SJCRH30 (cell line): ENCODE measurements at regions not wholly inside any gene's neighbourhood (a gene's known extent, or its start where the extent isn't known, plus 50 kb on each side); places are given as distances from the start of the nearest gene placed in this dataset.
A peak's percentile ranks its signal among the peaks of the same experiment; 100 is the strongest.

Source experiments
- DNase-seq, 2 experiments: peaks; one replicate each; pipeline ENCODE4 v3.0.0-alpha.2; 2015 to 2020
- H3K27ac ChIP-seq: fragments of 250-450 bp; sonication (Bioruptor Pico); 2 replicates; pipeline ENCODE4 v1.5.1; 2020; ENCODE audit warnings: mild to moderate bottlenecking, moderate library complexity
- H3K27me3 ChIP-seq: fragments of 250-450 bp; sonication (Bioruptor Pico); 2 replicates; pipeline ENCODE4 v1.5.1; 2020; ENCODE audit warnings: mild to moderate bottlenecking, moderate library complexity
- H3K36me3 ChIP-seq: fragments of 250-450 bp; sonication (Bioruptor Pico); 2 replicates; pipeline ENCODE4 v1.5.1; 2020; ENCODE audit warnings: mild to moderate bottlenecking, moderate library complexity
- H3K4me1 ChIP-seq: fragments of 250-450 bp; sonication (Bioruptor Pico); 2 replicates; pipeline ENCODE4 v1.5.1; 2020; ENCODE audit warnings: mild to moderate bottlenecking, moderate library complexity
- H3K4me3 ChIP-seq: fragments of 250-450 bp; sonication (Bioruptor Pico); 2 replicates; pipeline ENCODE4 v1.5.1; 2020; ENCODE audit warnings: mild to moderate bottlenecking, moderate library complexity
- H3K9me3 ChIP-seq: fragments of 250-450 bp; sonication (Bioruptor Pico); replicated peaks from 2 replicates; pipeline ENCODE4 v1.5.1; 2020; ENCODE audit warnings: mild to moderate bottlenecking, moderate library complexity

GRCh38 chr9:19935422-19935821 is 146.6 kb upstream of the SLC24A2 start:
- no peak overlapping the region for H3K4me3 ChIP-seq
- no peak overlapping the region for H3K27ac ChIP-seq
- no peaks in the 10 kb centered on the region for H3K9me3 ChIP-seq
- no peaks in the 10 kb centered on the region for H3K36me3 ChIP-seq
- H3K4me1 ChIP-seq = no peaks in the 10 kb centered on the region
- no peak for DNase-seq
- no peaks in the 10 kb centered on the region for H3K27me3 ChIP-seq

GRCh38 chr9:19934301-19934871 is 145.5 kb upstream of the SLC24A2 start:
- H3K27ac ChIP-seq = no peak overlapping the region
- no peaks in the 10 kb centered on the region for H3K9me3 ChIP-seq
- H3K36me3 ChIP-seq = no peaks in the 10 kb centered on the region
- no peaks in the 10 kb centered on the region for H3K27me3 ChIP-seq
- no peak overlapping the region for H3K4me3 ChIP-seq
- H3K4me1 ChIP-seq = no peaks in the 10 kb centered on the region
- DNase-seq = no peak

- Histone ChIP-seq H3K27ac (no peak overlapping the region), H3K9me3 (no peaks in the 10 kb centered on the region), H3K36me3 (no peaks in the 10 kb centered on the region), H3K27me3 (no peaks in the 10 kb centered on the region), H3K4me1 (no peaks in the 10 kb centered on the region), H3K4me3 (no peak overlapping the region)
- DNase-seq = no peak
Observed at GRCh38 chr9:19931098-19931890, 142.5 kb upstream of the SLC24A2 start.

- Histone ChIP-seq H3K9me3 (no peaks in the 10 kb centered on the region), H3K4me1 (no peaks in the 10 kb centered on the region), H3K36me3 (no peaks in the 10 kb centered on the region), H3K4me3 (no peak overlapping the region), H3K27me3 (no peaks in the 10 kb centered on the region), H3K27ac (no peak overlapping the region)
- no peak for DNase-seq
Observed at GRCh38 chr9:19927560-19927959, 138.7 kb upstream of the SLC24A2 start.

GRCh38 chr9:19926774-19927173 is 137.9 kb upstream of the SLC24A2 start:
- H3K27me3 ChIP-seq = no peaks in the 10 kb centered on the region
- H3K4me3 ChIP-seq = no peak overlapping the region
- no peak for DNase-seq
- H3K36me3 ChIP-seq = no peaks in the 10 kb centered on the region
- H3K9me3 ChIP-seq = no peaks in the 10 kb centered on the region
- no peaks in the 10 kb centered on the region for H3K4me1 ChIP-seq
- H3K27ac ChIP-seq = no peak overlapping the region

GRCh38 chr9:19925674-19926503 is 137.1 kb upstream of the SLC24A2 start:
- Histone ChIP-seq H3K9me3 (no peaks in the 10 kb centered on the region), H3K36me3 (no peaks in the 10 kb centered on the region), H3K4me3 (peak overlapping the region; percentile 15; the same call in 1 of the 2 replicates), H3K4me1 (no peaks in the 10 kb centered on the region), H3K27me3 (no peaks in the 10 kb centered on the region), H3K27ac (no peak overlapping the region)
- DNase-seq = peak; percentile 50 to 81

- Histone ChIP-seq H3K4me1 (no peaks in the 10 kb centered on the region), H3K9me3 (no peaks in the 10 kb centered on the region), H3K27me3 (no peaks in the 10 kb centered on the region), H3K4me3 (no peak overlapping the region), H3K36me3 (no peaks in the 10 kb centered on the region), H3K27ac (no peak overlapping the region)
- no peak for DNase-seq
Observed at GRCh38 chr9:19924080-19924479, 135.2 kb upstream of the SLC24A2 start.

GRCh38 chr9:19922476-19923118 is 133.8 kb upstream of the SLC24A2 start:
- Histone ChIP-seq H3K4me1 (no peaks in the 10 kb centered on the region), H3K36me3 (no peaks in the 10 kb centered on the region), H3K4me3 (no peak overlapping the region), H3K27me3 (no peaks in the 10 kb centered on the region), H3K9me3 (no peaks in the 10 kb centered on the region), H3K27ac (no peak overlapping the region)
- peak; percentile 20 to 61 for DNase-seq

- Histone ChIP-seq H3K27ac (no peak overlapping the region), H3K36me3 (no peaks in the 10 kb centered on the region), H3K4me3 (no peak overlapping the region), H3K4me1 (no peaks in the 10 kb centered on the region), H3K27me3 (no peaks in the 10 kb centered on the region), H3K9me3 (no peaks in the 10 kb centered on the region)
- no peak for DNase-seq
Observed at GRCh38 chr9:19920401-19920800, 131.6 kb upstream of the SLC24A2 start.

GRCh38 chr9:19918630-19919029 is 129.8 kb upstream of the SLC24A2 start:
- H3K27me3 ChIP-seq = no peaks in the 10 kb centered on the region
- no peak overlapping the region for H3K4me3 ChIP-seq
- no peak overlapping the region for H3K27ac ChIP-seq
- no peaks in the 10 kb centered on the region for H3K9me3 ChIP-seq
- no peaks in the 10 kb centered on the region for H3K36me3 ChIP-seq
- H3K4me1 ChIP-seq = no peaks in the 10 kb centered on the region
- DNase-seq = no peak

GRCh38 chr9:19914044-19914443 is 125.2 kb upstream of the SLC24A2 start:
- Histone ChIP-seq H3K27ac (no peak overlapping the region), H3K4me1 (no peaks in the 10 kb centered on the region), H3K9me3 (no peaks in the 10 kb centered on the region), H3K4me3 (no peak overlapping the region), H3K27me3 (no peaks in the 10 kb centered on the region), H3K36me3 (no peaks in the 10 kb centered on the region)
- DNase-seq = no peak

GRCh38 chr9:19913151-19913550 is 124.3 kb upstream of the SLC24A2 start:
- Histone ChIP-seq H3K27me3 (no peaks in the 10 kb centered on the region), H3K4me1 (no peaks in the 10 kb centered on the region), H3K4me3 (no peak overlapping the region), H3K36me3 (no peaks in the 10 kb centered on the region), H3K9me3 (no peaks in the 10 kb centered on the region), H3K27ac (no peak overlapping the region)
- no peak for DNase-seq

GRCh38 chr9:19903076-19903475 is 114.2 kb upstream of the SLC24A2 start:
- H3K4me3 ChIP-seq = no peak overlapping the region
- H3K27ac ChIP-seq = no peak overlapping the region

GRCh38 chr9:19901586-19901985 is 112.7 kb upstream of the SLC24A2 start:
- Histone ChIP-seq H3K27me3 (no peaks in the 10 kb centered on the region), H3K4me3 (no peak overlapping the region), H3K4me1 (no peaks in the 10 kb centered on the region), H3K36me3 (no peaks in the 10 kb centered on the region), H3K9me3 (no peaks in the 10 kb centered on the region), H3K27ac (no peak overlapping the region)
- DNase-seq = no peak

More at GRCh38 chr9:19903076-19903475, 114.2 kb upstream of the SLC24A2 start:
- H3K4me1 ChIP-seq = no peaks in the 10 kb centered on the region
- no peaks in the 10 kb centered on the region for H3K9me3 ChIP-seq
- H3K36me3 ChIP-seq = no peaks in the 10 kb centered on the region
- H3K27me3 ChIP-seq = no peaks in the 10 kb centered on the region
- DNase-seq = no peak

- no peak overlapping the region for H3K27ac ChIP-seq
- H3K9me3 ChIP-seq = no peaks in the 10 kb centered on the region
- H3K4me1 ChIP-seq = no peaks in the 10 kb centered on the region
- DNase-seq = no peak
- H3K36me3 ChIP-seq = no peaks in the 10 kb centered on the region
- no peak overlapping the region for H3K4me3 ChIP-seq
- no peaks in the 10 kb centered on the region for H3K27me3 ChIP-seq
Observed at GRCh38 chr9:19896161-19896560, 107.3 kb upstream of the SLC24A2 start.
